CD8-positive, alpha-beta memory T cell (primary cell): ENCODE measurements at regions not wholly inside any gene's neighbourhood (a gene's known extent, or its start where the extent isn't known, plus 50 kb on each side); places are given as distances from the start of the nearest gene placed in this dataset.

ENCODE experiments used
- CTCF ChIA-PET: fragments of 350-600 bp; sonication (Branson Sonifier 250); formaldehyde crosslinking; loops from one replicate; lab custom pipeline; 2021; ENCODE audit warnings: antibody characterized with exemption; lab: Charles Lee
- POLR2A ChIA-PET: fragments of 350-600 bp; sonication (Branson Sonifier 250); formaldehyde crosslinking; loops from one replicate; lab custom pipeline; 2021; ENCODE audit warnings: antibody characterized with exemption; lab: Charles Lee
- DNase-seq, 5 donors: peaks; one replicate each; pipeline versions ENCODE4 v3.0.0 to v3.0.0-alpha.2; 2020 to 2022; ENCODE audit warnings: mixed read lengths in 1 of 5
- H3K27ac ChIP-seq: one replicate; pipeline ENCODE4 v1.7.0; 2013; ENCODE audit warnings: low read depth, mild to moderate bottlenecking, low read length, moderate library complexity
- H3K27me3 ChIP-seq: 2 replicates; pipeline ENCODE4 v1.7.0; 2013; ENCODE audit warnings: low read length, mild to moderate bottlenecking; ENCODE audit not compliant: insufficient read depth, poor library complexity, severe bottlenecking
- H3K36me3 ChIP-seq: 2 replicates; pipeline ENCODE4 v1.7.0; 2013; ENCODE audit warnings: mild to moderate bottlenecking, low read length, moderate library complexity; ENCODE audit not compliant: insufficient read depth
- H3K4me1 ChIP-seq: 2 replicates; pipeline ENCODE4 v1.7.0; 2013; ENCODE audit warnings: mild to moderate bottlenecking, low read length, moderate library complexity; ENCODE audit not compliant: insufficient read depth
- H3K4me3 ChIP-seq: 2 replicates; pipeline ENCODE4 v1.7.0; 2013; ENCODE audit warnings: mild to moderate bottlenecking, low read length
- H3K9me3 ChIP-seq: 2 replicates; pipeline ENCODE4 v1.7.0; 2013; ENCODE audit warnings: mild to moderate bottlenecking, low read length
- H3K27ac Mint-ChIP-seq, 8 donors: one replicate each; pipeline ENCODE4 v1.8.0; 2020 to 2021; ENCODE audit warnings: mixed read lengths in 8 of 8, mild to moderate bottlenecking in 6 of 8, inconsistent platforms in 3 of 8, moderate library complexity in 3 of 8
- H3K27me3 Mint-ChIP-seq, 2 donors: one replicate each; pipeline ENCODE4 v1.8.0; 2020 to 2021; ENCODE audit warnings: mixed read lengths in 2 of 2, mild to moderate bottlenecking in 1 of 2, moderate library complexity in 1 of 2
- H3K36me3 Mint-ChIP-seq, 3 donors: one replicate each; pipeline ENCODE4 v1.8.0; 2020 to 2021; ENCODE audit warnings: mixed read lengths in 3 of 3, inconsistent platforms in 1 of 3, mild to moderate bottlenecking in 1 of 3
- H3K4me1 Mint-ChIP-seq, 3 donors: one replicate each; pipeline ENCODE4 v1.8.0; 2020 to 2021; ENCODE audit warnings: mixed read lengths in 3 of 3, inconsistent platforms in 1 of 3, mild to moderate bottlenecking in 1 of 3
- H3K4me3 Mint-ChIP-seq, 7 donors: one replicate each; pipeline ENCODE4 v1.8.0; 2020 to 2021; ENCODE audit warnings: mixed read lengths in 7 of 7, mild to moderate bottlenecking in 6 of 7, moderate library complexity in 4 of 7, inconsistent platforms in 2 of 7
- H3K9me3 Mint-ChIP-seq, 5 donors: one replicate each; pipeline ENCODE4 v1.8.0; 2020 to 2022; ENCODE audit warnings: mixed read lengths in 5 of 5, mild to moderate bottlenecking in 3 of 5, moderate library complexity in 2 of 5, inconsistent platforms in 1 of 5

GRCh38 chr11:33965032-33965431 is 73.2 kb upstream of the LMO2 start:
- H3K36me3 ChIP-seq: no peaks in the 10 kb centered on the region
- no peak for DNase-seq
- Mint-ChIP-seq H3K27ac (no peak overlapping the region), H3K27me3 (peaks cover 10 to 23% of the 10 kb centered on the region in 2 donors), H3K36me3 (no peaks in the 10 kb centered on the region), H3K4me3 (no peak overlapping the region), H3K4me1 (no peaks in the 10 kb centered on the region), H3K9me3 (peaks cover 0 to 2% (median 0%) of the 10 kb centered on the region in 5 donors)
- no peak overlapping the region for H3K4me3 ChIP-seq
- CTCF ChIA-PET: no interaction called here
- H3K27me3 ChIP-seq: no peaks in the 10 kb centered on the region
- H3K4me1 ChIP-seq: no peaks in the 10 kb centered on the region
- POLR2A ChIA-PET: no interaction called here
- no peaks in the 10 kb centered on the region for H3K9me3 ChIP-seq
- no peak overlapping the region for H3K27ac ChIP-seq

GRCh38 chr11:33959855-33960400 is 68.1 kb upstream of the LMO2 start:
- Histone ChIP-seq H3K27ac (no peak overlapping the region), H3K36me3 (no peaks in the 10 kb centered on the region), H3K4me3 (no peak overlapping the region), H3K27me3 (no peaks in the 10 kb centered on the region), H3K4me1 (no peaks in the 10 kb centered on the region), H3K9me3 (no peaks in the 10 kb centered on the region)
- Mint-ChIP-seq H3K4me1 (no peaks in the 10 kb centered on the region), H3K36me3 (no peaks in the 10 kb centered on the region), H3K27me3 (peaks cover 13 to 32% of the 10 kb centered on the region in 2 donors), H3K9me3 (peaks cover 0 to 2% (median 0%) of the 10 kb centered on the region in 5 donors), H3K4me3 (no peak overlapping the region), H3K27ac (no peak overlapping the region)
- CTCF ChIA-PET: no interaction called here
- POLR2A ChIA-PET: no interaction called here
- DNase-seq: no peak

- Histone ChIP-seq H3K27ac (no peak overlapping the region), H3K4me1 (no peaks in the 10 kb centered on the region), H3K4me3 (no peak overlapping the region), H3K27me3 (no peaks in the 10 kb centered on the region), H3K9me3 (no peaks in the 10 kb centered on the region), H3K36me3 (no peaks in the 10 kb centered on the region)
- H3K27ac Mint-ChIP-seq: no peak overlapping the region
- H3K4me3 Mint-ChIP-seq: no peak overlapping the region
- H3K9me3 Mint-ChIP-seq: no peaks in the 10 kb centered on the region
- H3K27me3 Mint-ChIP-seq: peaks cover 14 to 36% of the 10 kb centered on the region in 2 donors
- H3K4me1 Mint-ChIP-seq: no peaks in the 10 kb centered on the region
- DNase-seq: no peak
- no peaks in the 10 kb centered on the region for H3K36me3 Mint-ChIP-seq
- CTCF ChIA-PET: no interaction called here
- POLR2A ChIA-PET: no interaction called here
Measured at GRCh38 chr11:33957304-33957917, 65.5 kb upstream of the LMO2 start.

- H3K36me3 ChIP-seq: no peaks in the 10 kb centered on the region
- no peaks in the 10 kb centered on the region for H3K4me1 ChIP-seq
- H3K4me1 Mint-ChIP-seq: no peaks in the 10 kb centered on the region
- no peak overlapping the region for H3K27ac Mint-ChIP-seq
- no peak overlapping the region for H3K4me3 ChIP-seq
- no peaks in the 10 kb centered on the region for H3K27me3 ChIP-seq
- H3K9me3 ChIP-seq: no peaks in the 10 kb centered on the region
- CTCF ChIA-PET: no interaction called here
- H3K27ac ChIP-seq: no peak overlapping the region
- H3K27me3 Mint-ChIP-seq: peaks cover 14 to 35% of the 10 kb centered on the region in 2 donors
- POLR2A ChIA-PET: no interaction called here
- DNase-seq: no peak
- no peaks in the 10 kb centered on the region for H3K9me3 Mint-ChIP-seq
- H3K4me3 Mint-ChIP-seq: no peak overlapping the region
- H3K36me3 Mint-ChIP-seq: no peaks in the 10 kb centered on the region
Measured at GRCh38 chr11:33956611-33957010, 64.7 kb upstream of the LMO2 start.

- POLR2A ChIA-PET: no interaction called here
- DNase-seq: no peak
- Histone ChIP-seq H3K27ac (no peak overlapping the region), H3K4me1 (no peaks in the 10 kb centered on the region), H3K4me3 (no peak overlapping the region), H3K36me3 (no peaks in the 10 kb centered on the region), H3K9me3 (no peaks in the 10 kb centered on the region), H3K27me3 (no peaks in the 10 kb centered on the region)
- CTCF ChIA-PET: no interaction called here
- no peak overlapping the region for H3K27ac Mint-ChIP-seq
- no peak overlapping the region for H3K4me3 Mint-ChIP-seq
- H3K36me3 Mint-ChIP-seq: no peaks in the 10 kb centered on the region
- H3K27me3 Mint-ChIP-seq: peaks cover 12 to 37% of the 10 kb centered on the region in 2 donors
- H3K9me3 Mint-ChIP-seq: no peaks in the 10 kb centered on the region
- H3K4me1 Mint-ChIP-seq: no peaks in the 10 kb centered on the region
Measured at GRCh38 chr11:33953289-33953688, 61.4 kb upstream of the LMO2 start.

- H3K9me3 Mint-ChIP-seq: no peaks in the 10 kb centered on the region
- no peak overlapping the region for H3K27ac Mint-ChIP-seq
- no peaks in the 10 kb centered on the region for H3K27me3 ChIP-seq
- H3K9me3 ChIP-seq: no peaks in the 10 kb centered on the region
- peaks cover 12 to 37% of the 10 kb centered on the region in 2 donors for H3K27me3 Mint-ChIP-seq
- H3K36me3 Mint-ChIP-seq: no peaks in the 10 kb centered on the region
- DNase-seq: no peak
- ChIA-PET CTCF (no interaction called here), POLR2A (no interaction called here)
- no peaks in the 10 kb centered on the region for H3K4me1 Mint-ChIP-seq
- no peaks in the 10 kb centered on the region for H3K36me3 ChIP-seq
- H3K27ac ChIP-seq: no peak overlapping the region
- H3K4me3 ChIP-seq: no peak overlapping the region
- H3K4me1 ChIP-seq: no peaks in the 10 kb centered on the region
- H3K4me3 Mint-ChIP-seq: no peak overlapping the region
Measured at GRCh38 chr11:33952805-33953204, 60.9 kb upstream of the LMO2 start.

- no peaks in the 10 kb centered on the region for H3K4me1 Mint-ChIP-seq
- H3K36me3 Mint-ChIP-seq: no peaks in the 10 kb centered on the region
- no peak overlapping the region for H3K4me3 ChIP-seq
- H3K9me3 ChIP-seq: no peaks in the 10 kb centered on the region
- H3K9me3 Mint-ChIP-seq: no peaks in the 10 kb centered on the region
- no peaks in the 10 kb centered on the region for H3K36me3 ChIP-seq
- POLR2A ChIA-PET: no interaction called here
- H3K4me3 Mint-ChIP-seq: no peak overlapping the region
- no peaks in the 10 kb centered on the region for H3K27me3 ChIP-seq
- CTCF ChIA-PET: no interaction called here
- H3K27ac ChIP-seq: no peak overlapping the region
- no peak for DNase-seq
- H3K27me3 Mint-ChIP-seq: peaks cover 11 to 22% of the 10 kb centered on the region in 2 donors
- no peaks in the 10 kb centered on the region for H3K4me1 ChIP-seq
- H3K27ac Mint-ChIP-seq: no peak overlapping the region
Measured at GRCh38 chr11:33949252-33949913, 57.5 kb upstream of the LMO2 start.

GRCh38 chr11:33948494-33948893 is 56.6 kb upstream of the LMO2 start:
- Histone ChIP-seq H3K27ac (no peak overlapping the region), H3K27me3 (no peaks in the 10 kb centered on the region), H3K4me1 (no peaks in the 10 kb centered on the region), H3K4me3 (no peak overlapping the region), H3K36me3 (no peaks in the 10 kb centered on the region), H3K9me3 (no peaks in the 10 kb centered on the region)
- Mint-ChIP-seq H3K27ac (no peak overlapping the region), H3K9me3 (no peaks in the 10 kb centered on the region), H3K4me3 (no peak overlapping the region), H3K4me1 (no peaks in the 10 kb centered on the region), H3K27me3 (peaks cover 11 to 17% of the 10 kb centered on the region in 2 donors), H3K36me3 (no peaks in the 10 kb centered on the region)
- ChIA-PET CTCF (no interaction called here), POLR2A (no interaction called here)
- DNase-seq: no peak
